ENCODE measurements at regions not wholly inside any gene's neighbourhood (a gene's known extent, or its start where the extent isn't known, plus 50 kb on each side); places are given as distances from the start of the nearest gene placed in this dataset.

GRCh38 chr9:26165426-26165825 lies 487.2 kb upstream of the TUSC1 start:
- TF ChIP-seq CTCF (IDR thresholded peaks at IDR 0.05) (no peak), TEAD4 (IDR thresholded peaks at IDR 0.05; ENCODE audit: borderline replicate concordance, insufficient read depth) (no peak), RAD21 (IDR thresholded peaks at IDR 0.05; ENCODE audit: low read length) (no peak), TAF1 (IDR thresholded peaks at IDR 0.05; ENCODE audit: borderline replicate concordance, low read depth, low read length) (no peak), CHD2 (IDR thresholded peaks at IDR 0.05; ENCODE audit: low read length, partially characterized antibody) (no peak), ZBTB33 (IDR thresholded peaks at IDR 0.05; ENCODE audit: borderline replicate concordance, low read depth) (no peak), GABPA (IDR thresholded peaks at IDR 0.05; ENCODE audit: low read depth) (no peak)

Data from SK-N-SH (cell line).